RPMI7951 (cell line): ENCODE measurements at regions not wholly inside any gene's neighbourhood (a gene's known extent, or its start where the extent isn't known, plus 50 kb on each side); places are given as distances from the start of the nearest gene placed in this dataset.

Source experiments
- DNase-seq: peaks from one replicate; pipeline ENCODE4 v3.0.0-alpha.2; 2012; ENCODE audit warnings: low read depth

GRCh38 chr5:105828821-105829220, 1841.9 kb downstream of the EFNA5 start:
- DNase-seq: no peak

GRCh38 chr5:105821800-105822199, 1848.9 kb downstream of the EFNA5 start:
- DNase-seq: no peak

- no peak for DNase-seq
Observed at GRCh38 chr5:105817914-105818313, 1852.8 kb downstream of the EFNA5 start.

GRCh38 chr5:105817416-105817815, 1853.3 kb downstream of the EFNA5 start:
- no peak for DNase-seq

GRCh38 chr5:105816961-105817360, 1853.8 kb downstream of the EFNA5 start:
- no peak for DNase-seq

GRCh38 chr5:105812304-105812703, 1858.4 kb downstream of the EFNA5 start:
- no peak for DNase-seq

GRCh38 chr5:105807951-105808350, 1862.8 kb downstream of the EFNA5 start:
- no peak for DNase-seq

- DNase-seq: no peak
Observed at GRCh38 chr5:105807290-105807689, 1863.4 kb downstream of the EFNA5 start.

- DNase-seq: no peak
Observed at GRCh38 chr5:105806596-105806995, 1864.1 kb downstream of the EFNA5 start.

- DNase-seq: no peak
Observed at GRCh38 chr5:105803431-105803830, 1867.3 kb downstream of the EFNA5 start.

GRCh38 chr5:105794578-105794977, 1876.2 kb downstream of the EFNA5 start:
- DNase-seq: no peak

- no peak for DNase-seq
Observed at GRCh38 chr5:105789246-105789645, 1881.5 kb downstream of the EFNA5 start.

- DNase-seq: no peak
Observed at GRCh38 chr5:105783811-105784210, 1886.9 kb downstream of the EFNA5 start.

- DNase-seq: no peak
Observed at GRCh38 chr5:105782501-105782900, 1888.2 kb downstream of the EFNA5 start.

- no peak for DNase-seq
Observed at GRCh38 chr5:105773241-105773640, 1897.5 kb downstream of the EFNA5 start.

- DNase-seq: no peak
Observed at GRCh38 chr5:105767267-105767666, 1903.5 kb downstream of the EFNA5 start.

- DNase-seq: no peak
Observed at GRCh38 chr5:105762728-105763127, 1908.0 kb downstream of the EFNA5 start.

- DNase-seq: no peak
Observed at GRCh38 chr5:105754056-105754455, 1916.7 kb downstream of the EFNA5 start.

- no peak for DNase-seq
Observed at GRCh38 chr5:105752801-105753200, 1917.9 kb downstream of the EFNA5 start.

GRCh38 chr5:105751908-105752307, 1918.8 kb downstream of the EFNA5 start:
- no peak for DNase-seq

GRCh38 chr5:105745111-105745510, 1925.6 kb downstream of the EFNA5 start:
- no peak for DNase-seq

GRCh38 chr5:105740242-105740641, 1930.5 kb downstream of the EFNA5 start:
- DNase-seq: no peak

GRCh38 chr5:105739732-105740131, 1931.0 kb downstream of the EFNA5 start:
- no peak for DNase-seq

GRCh38 chr5:105735704-105736103, 1935.0 kb downstream of the EFNA5 start:
- DNase-seq: no peak

- DNase-seq: no peak
Observed at GRCh38 chr5:105730982-105731381, 1939.8 kb downstream of the EFNA5 start.
